ENCODE measurements at regions not wholly inside any gene's neighbourhood (a gene's known extent, or its start where the extent isn't known, plus 50 kb on each side); places are given as distances from the start of the nearest gene placed in this dataset.

DNA sequence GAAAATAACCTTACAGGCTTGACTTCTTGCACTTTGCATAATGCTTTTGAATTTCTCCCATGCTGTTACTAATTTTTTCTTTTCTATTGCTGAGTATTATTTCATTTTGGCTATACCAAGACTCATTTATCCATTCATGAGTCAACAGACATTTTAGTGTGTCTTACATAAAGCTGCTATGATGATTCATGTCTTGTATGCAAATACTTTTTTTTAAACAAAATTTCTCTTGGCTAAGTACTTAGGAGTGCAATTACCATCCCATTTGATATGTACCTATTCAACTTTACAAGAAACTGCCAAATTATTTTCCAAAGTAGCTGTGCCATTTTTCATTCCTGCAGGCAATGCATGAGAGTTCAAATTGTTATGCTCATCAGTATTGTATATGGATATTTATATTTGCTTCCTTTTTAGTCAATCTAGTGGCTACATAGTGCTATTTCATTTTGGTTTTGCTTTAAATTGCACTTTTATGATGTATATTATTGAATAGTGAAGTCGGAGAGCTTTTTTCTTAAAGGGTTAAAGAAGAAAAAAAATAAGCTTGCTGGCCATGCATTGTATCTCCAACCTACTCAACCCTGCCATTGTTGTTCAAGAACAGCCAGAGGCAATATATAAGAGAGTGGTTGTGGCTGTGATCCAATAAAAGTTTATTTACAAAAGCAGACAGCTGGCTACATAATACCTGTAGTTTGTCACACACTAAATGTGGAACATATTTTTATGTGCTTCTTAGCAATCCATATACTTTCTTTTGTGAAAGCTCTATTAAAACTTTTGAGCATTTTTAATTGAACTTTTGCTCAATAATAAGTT, 862.8 kb downstream of the KCNT2 start:
- no peaks in the 10 kb centered on the region for H3K36me3 ChIP-seq (ENCODE audit: control insufficient read depth, insufficient read depth, low read length)
- 0% methylated on average over 1 of the region's 1 CpG for WGBS (ENCODE audit: insufficient coverage, low coverage, missing lambda C conversion rate)
- no peak overlapping the region for H3K4me2 ChIP-seq (ENCODE audit: insufficient read depth, low read length)
- no peaks in the 10 kb centered on the region for H3K9me3 ChIP-seq (replicated peaks; ENCODE audit: control insufficient read depth, insufficient read depth, low read depth, low read length)
- no peaks in the 10 kb centered on the region for H4K20me1 ChIP-seq (replicated peaks; ENCODE audit: control insufficient read depth, insufficient read depth, low read length)
- no peak for ATAC-seq
- intact Hi-C loops (cut with micrococcal nuclease) (no loop called here), in situ Hi-C loops (cut with MboI) (no loop called here)
- no peaks in the 10 kb centered on the region for H3K9me1 ChIP-seq (ENCODE audit: control insufficient read depth, insufficient read depth, low read length)
- no peak for DNase-seq (ENCODE audit: extremely low read depth in 1 of 4, low spot score in 3 of 4)
- no peak for FAIRE-seq
- POLR2A ChIA-PET: interaction anchor here (1.1 kb wide), 1 partner anchor 23 kb away, joined by 3 read pairs; no protein-coding TSS in a partner anchor
- TF ChIP-seq, protein P1, sequence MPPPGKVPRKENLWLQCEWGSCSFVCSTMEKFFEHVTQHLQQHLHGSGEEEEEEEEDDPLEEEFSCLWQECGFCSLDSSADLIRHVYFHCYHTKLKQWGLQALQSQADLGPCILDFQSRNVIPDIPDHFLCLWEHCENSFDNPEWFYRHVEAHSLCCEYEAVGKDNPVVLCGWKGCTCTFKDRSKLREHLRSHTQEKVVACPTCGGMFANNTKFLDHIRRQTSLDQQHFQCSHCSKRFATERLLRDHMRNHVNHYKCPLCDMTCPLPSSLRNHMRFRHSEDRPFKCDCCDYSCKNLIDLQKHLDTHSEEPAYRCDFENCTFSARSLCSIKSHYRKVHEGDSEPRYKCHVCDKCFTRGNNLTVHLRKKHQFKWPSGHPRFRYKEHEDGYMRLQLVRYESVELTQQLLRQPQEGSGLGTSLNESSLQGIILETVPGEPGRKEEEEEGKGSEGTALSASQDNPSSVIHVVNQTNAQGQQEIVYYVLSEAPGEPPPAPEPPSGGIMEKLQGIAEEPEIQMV (tag; conservative IDR thresholded peaks at IDR 0.05; ENCODE audit: low read depth): no peak
- TF ChIP-seq MTF1 (CRISPR knock-in tag; IDR thresholded peaks at IDR 0.05; ENCODE audit: borderline replicate concordance) (no peak), CEBPG (CRISPR knock-in tag; IDR thresholded peaks at IDR 0.05) (no peak), CEBPG (tag; conservative IDR thresholded peaks at IDR 0.05 in 1 of 2, IDR thresholded peaks at IDR 0.05 in 1 of 2) (no peak), CCAR2 (IDR thresholded peaks at IDR 0.05; ENCODE audit: low read depth, low read length) (no peak), PPARD (CRISPR knock-in tag; IDR thresholded peaks at IDR 0.05) (no peak), JUND (IDR thresholded peaks at IDR 0.05; ENCODE audit: borderline replicate concordance, low read depth, low read length) (no peak), JUND (tag; IDR thresholded peaks at IDR 0.05; ENCODE audit: borderline replicate concordance, low read depth, low read length) (no peak), RBM39 (optimal IDR thresholded peaks at IDR 0.05; ENCODE audit: low read depth, low read length) (no peak), NONO (IDR thresholded peaks at IDR 0.05; ENCODE audit: low read depth in 2 of 2, low read length in 1 of 2) (no peak), OTX1 (CRISPR knock-in tag; IDR thresholded peaks at IDR 0.05) (no peak)
- TF ChIP-seq, protein P2, sequence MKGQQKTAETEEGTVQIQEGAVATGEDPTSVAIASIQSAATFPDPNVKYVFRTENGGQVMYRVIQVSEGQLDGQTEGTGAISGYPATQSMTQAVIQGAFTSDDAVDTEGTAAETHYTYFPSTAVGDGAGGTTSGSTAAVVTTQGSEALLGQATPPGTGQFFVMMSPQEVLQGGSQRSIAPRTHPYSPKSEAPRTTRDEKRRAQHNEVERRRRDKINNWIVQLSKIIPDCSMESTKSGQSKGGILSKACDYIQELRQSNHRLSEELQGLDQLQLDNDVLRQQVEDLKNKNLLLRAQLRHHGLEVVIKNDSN (CRISPR knock-in tag; IDR thresholded peaks at IDR 0.05): no peak
- H3K79me2 ChIP-seq (ENCODE audit: control insufficient read depth, insufficient read depth, low read length): no peaks in the 10 kb centered on the region
- no peak overlapping the region for H2AFZ ChIP-seq (ENCODE audit: low read depth, low read length)
- no peak overlapping the region for H3K27ac ChIP-seq (ENCODE audit: extremely low read depth, low read depth, low read length)
- no peaks in the 10 kb centered on the region for H3K4me1 ChIP-seq (replicated peaks in 1 of 2; ENCODE audit: control insufficient read depth in 2 of 2, insufficient read depth in 2 of 2, low read length in 2 of 2)
- CTCF ChIA-PET (ENCODE audit: low intra/inter-chr PET ratio): no interaction called here
- no TSS peak for BruUV-seq (replicated peaks)
- no peak overlapping the region for H3K9ac ChIP-seq (ENCODE audit: insufficient read depth in 1 of 2, low read depth in 2 of 2, low read length in 2 of 2)
- no peak overlapping the region for H3K4me3 ChIP-seq
- no peaks in the 10 kb centered on the region for H3K27me3 ChIP-seq (ENCODE audit: control insufficient read depth in 2 of 2, insufficient read depth in 2 of 2, low read length in 2 of 2)

All from K562 (cell line).